ENCODE measurements at regions not wholly inside any gene's neighbourhood (a gene's known extent, or its start where the extent isn't known, plus 50 kb on each side); places are given as distances from the start of the nearest gene placed in this dataset.
"Not testable (repeated sequence)": the region's sequence is repeated elsewhere in the genome, so short reads cannot be mapped to it uniquely, and the experiment has no call there.

DNA sequence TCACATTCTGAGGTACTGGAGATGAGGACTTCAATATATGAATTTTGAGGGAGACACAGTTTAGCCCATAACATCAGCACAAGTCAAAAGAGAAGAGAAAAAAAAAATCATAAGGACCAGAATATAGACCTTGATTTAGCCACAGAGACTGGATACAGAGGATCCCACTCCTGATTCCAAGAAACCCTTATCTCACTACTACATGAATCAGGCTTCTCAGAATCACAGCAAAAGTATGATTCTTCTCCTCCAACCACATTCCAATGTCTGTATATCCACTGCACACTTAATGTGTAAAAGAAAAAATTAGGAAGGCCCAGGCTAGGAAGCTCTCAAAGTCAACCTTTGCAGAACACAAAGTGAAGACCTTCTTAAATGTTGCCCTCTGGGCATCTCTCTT lies 610.9 kb downstream of the DTWD2 start:
- Histone ChIP-seq H3K4me3 (ENCODE audit: low read depth, low read length) (no peak overlapping the region), H3K9me3 (ENCODE audit: control insufficient read depth, insufficient read depth, low read depth, low read length) (no peaks in the 10 kb centered on the region), H3K27me3 (ENCODE audit: control insufficient read depth, insufficient read depth, low read length) (no peaks in the 10 kb centered on the region), H3K27ac (ENCODE audit: low read depth, low read length) (no peak overlapping the region), H3K9ac (ENCODE audit: low read length) (no peak overlapping the region), H3K4me1 (ENCODE audit: control insufficient read depth, insufficient read depth, low read length) (no peaks in the 10 kb centered on the region), H3K36me3 (ENCODE audit: control insufficient read depth, insufficient read depth, low read length) (no peaks in the 10 kb centered on the region)

DNA sequence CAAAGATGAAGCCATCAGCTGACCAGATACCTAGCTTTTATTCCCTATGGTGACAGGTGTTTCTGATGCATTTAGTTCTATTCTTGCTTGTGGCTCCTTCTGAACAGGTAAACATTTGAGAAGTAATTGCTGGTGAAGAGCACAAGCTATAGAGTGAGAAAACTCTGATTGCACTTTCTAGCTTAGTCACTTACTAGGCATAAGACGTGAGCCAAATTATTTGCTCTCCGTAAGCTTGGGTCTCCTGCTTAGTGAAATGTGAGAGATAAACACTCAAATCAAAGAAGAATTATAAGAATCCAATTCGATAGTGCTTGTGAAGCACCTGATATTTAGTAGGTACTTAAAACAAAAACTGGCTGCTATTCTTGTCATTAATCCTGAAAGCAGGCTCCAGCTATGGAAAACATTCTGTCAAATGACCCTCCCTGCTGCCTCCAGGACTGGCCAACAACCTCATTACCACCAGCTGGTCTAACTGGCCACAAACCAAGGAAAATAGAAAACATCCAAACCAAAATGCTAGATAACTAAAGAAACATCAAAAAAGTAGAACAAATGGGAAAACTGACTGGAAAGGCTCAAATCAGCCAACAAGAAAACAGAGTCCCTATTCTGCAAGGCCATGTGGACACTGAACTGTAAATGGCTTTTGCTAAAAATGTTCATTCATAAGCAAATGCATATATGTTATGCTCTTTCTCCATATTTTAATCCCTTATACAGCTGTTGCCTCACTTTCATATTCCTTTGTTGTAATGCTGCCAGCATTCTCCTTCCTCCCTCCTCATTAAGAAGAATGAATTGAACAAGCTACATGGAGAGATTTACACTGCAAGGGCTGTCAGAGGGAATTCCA lies 616.1 kb downstream of the DTWD2 start:
- Histone ChIP-seq H3K27me3 (ENCODE audit: control insufficient read depth, insufficient read depth, low read length) (no peaks in the 10 kb centered on the region), H3K36me3 (ENCODE audit: control insufficient read depth, insufficient read depth, low read length) (no peaks in the 10 kb centered on the region), H3K27ac (ENCODE audit: low read depth, low read length) (no peak overlapping the region), H3K4me3 (ENCODE audit: low read depth, low read length) (no peak overlapping the region), H3K9me3 (ENCODE audit: control insufficient read depth, insufficient read depth, low read depth, low read length) (no peaks in the 10 kb centered on the region), H3K4me1 (ENCODE audit: control insufficient read depth, insufficient read depth, low read length) (no peaks in the 10 kb centered on the region), H3K9ac (ENCODE audit: low read length) (no peak overlapping the region)

- H3K4me1 ChIP-seq (ENCODE audit: control insufficient read depth, insufficient read depth, low read length) = no peaks in the 10 kb centered on the region
- H3K27me3 ChIP-seq (ENCODE audit: control insufficient read depth, insufficient read depth, low read length) = no peaks in the 10 kb centered on the region
- no peak overlapping the region for H3K4me3 ChIP-seq (ENCODE audit: low read depth, low read length)
- H3K9ac ChIP-seq (ENCODE audit: low read length) = no peak overlapping the region
- no peaks in the 10 kb centered on the region for H3K36me3 ChIP-seq (ENCODE audit: control insufficient read depth, insufficient read depth, low read length)
- 0 out of 2 replicates have a peak, but pooled peaks cover 2% of the 10 kb centered on the region for H3K9me3 ChIP-seq (ENCODE audit: control insufficient read depth, insufficient read depth, low read depth, low read length)
- no peak overlapping the region for H3K27ac ChIP-seq (ENCODE audit: low read depth, low read length)
Observed at GRCh38 chr5:118366429-118366828, 621.9 kb downstream of the DTWD2 start.

DNA sequence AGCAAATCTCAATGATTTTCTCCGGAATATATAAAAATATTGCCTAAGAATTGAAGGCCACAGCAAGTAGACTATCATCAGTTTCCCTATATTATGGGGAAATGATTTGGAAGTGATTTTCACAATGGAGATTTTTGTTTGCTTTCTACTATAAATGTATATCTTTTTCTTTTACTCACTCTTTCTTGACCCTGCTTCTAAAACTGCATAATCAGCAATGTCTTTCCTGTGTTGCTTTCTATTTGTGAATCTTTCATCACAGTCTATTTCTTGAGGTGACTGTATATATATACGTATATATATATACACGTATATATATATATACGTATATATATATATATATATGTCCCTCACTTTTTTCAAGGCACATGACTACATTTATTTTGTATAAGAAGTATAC lies 622.6 kb downstream of the DTWD2 start:
- H3K4me3 ChIP-seq (ENCODE audit: low read depth, low read length) = no peak overlapping the region
- no peaks in the 10 kb centered on the region for H3K4me1 ChIP-seq (ENCODE audit: control insufficient read depth, insufficient read depth, low read length)
- no peak overlapping the region for H3K27ac ChIP-seq (ENCODE audit: low read depth, low read length)
- H3K36me3 ChIP-seq (ENCODE audit: control insufficient read depth, insufficient read depth, low read length) = no peaks in the 10 kb centered on the region
- no peak overlapping the region for H3K9ac ChIP-seq (ENCODE audit: low read length)
- 0 out of 2 replicates have a peak, but pooled peaks cover 2% of the 10 kb centered on the region for H3K9me3 ChIP-seq (ENCODE audit: control insufficient read depth, insufficient read depth, low read depth, low read length)
- no peaks in the 10 kb centered on the region for H3K27me3 ChIP-seq (ENCODE audit: control insufficient read depth, insufficient read depth, low read length)

DNA sequence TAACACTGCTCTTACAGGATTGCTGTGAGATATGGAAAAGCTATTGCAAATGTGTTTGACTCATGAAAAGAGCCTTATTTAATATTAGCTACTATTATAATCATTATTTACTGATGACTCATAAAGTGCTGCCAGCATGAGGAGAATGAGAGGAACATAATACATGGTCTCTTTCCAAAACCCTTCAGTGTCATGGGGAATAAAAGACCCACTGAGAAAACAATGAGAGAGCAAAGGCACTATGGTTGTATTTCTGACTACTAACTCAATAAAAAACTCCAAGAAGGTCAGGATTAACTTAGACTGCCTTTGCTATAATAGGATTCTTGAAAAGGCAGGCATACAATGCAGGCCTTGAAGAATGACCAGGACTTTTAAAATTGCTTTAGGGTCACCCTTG lies 633.5 kb downstream of the DTWD2 start:
- H3K9me3 ChIP-seq (ENCODE audit: control insufficient read depth, insufficient read depth, low read depth, low read length) = no peaks in the 10 kb centered on the region
- H3K36me3 ChIP-seq (ENCODE audit: control insufficient read depth, insufficient read depth, low read length) = no peaks in the 10 kb centered on the region
- H3K4me3 ChIP-seq (ENCODE audit: low read depth, low read length) = no peak overlapping the region
- H3K27me3 ChIP-seq (ENCODE audit: control insufficient read depth, insufficient read depth, low read length) = no peaks in the 10 kb centered on the region
- no peak overlapping the region for H3K27ac ChIP-seq (ENCODE audit: low read depth, low read length)
- H3K4me1 ChIP-seq (ENCODE audit: control insufficient read depth, insufficient read depth, low read length) = no peaks in the 10 kb centered on the region
- no peak overlapping the region for H3K9ac ChIP-seq (ENCODE audit: low read length)

- Histone ChIP-seq H3K27me3 (ENCODE audit: control insufficient read depth, insufficient read depth, low read length) (no peaks in the 10 kb centered on the region), H3K4me3 (ENCODE audit: low read depth, low read length) (no peak overlapping the region), H3K4me1 (ENCODE audit: control insufficient read depth, insufficient read depth, low read length) (no peaks in the 10 kb centered on the region), H3K9me3 (ENCODE audit: control insufficient read depth, insufficient read depth, low read depth, low read length) (no peaks in the 10 kb centered on the region), H3K9ac (ENCODE audit: low read length) (no peak overlapping the region), H3K27ac (ENCODE audit: low read depth, low read length) (no peak overlapping the region), H3K36me3 (ENCODE audit: control insufficient read depth, insufficient read depth, low read length) (no peaks in the 10 kb centered on the region)
Observed at GRCh38 chr5:118353970-118354369, 634.4 kb downstream of the DTWD2 start.

DNA sequence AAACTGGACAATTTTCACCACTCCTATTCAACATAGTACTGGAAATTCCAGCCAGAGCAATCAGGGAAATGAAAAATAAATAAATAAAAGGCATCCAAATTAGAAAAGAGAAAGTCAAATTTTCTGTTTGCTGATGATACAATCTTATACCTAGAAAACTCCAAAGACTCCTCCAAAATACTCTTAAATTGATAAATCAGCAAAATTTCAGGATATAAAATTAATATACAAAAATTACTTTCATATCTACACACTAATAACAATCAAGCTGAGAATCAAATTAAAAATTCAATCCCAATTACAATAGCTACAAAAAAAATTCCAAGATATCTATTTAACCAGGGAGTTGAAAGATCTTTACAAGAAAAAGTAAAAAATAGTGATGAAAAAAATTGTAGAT lies 651.9 kb downstream of the DTWD2 start:
- Histone ChIP-seq H3K27ac (ENCODE audit: low read depth, low read length) (no peak overlapping the region), H3K4me1 (ENCODE audit: control insufficient read depth, insufficient read depth, low read length) (no peaks in the 10 kb centered on the region)

DNA sequence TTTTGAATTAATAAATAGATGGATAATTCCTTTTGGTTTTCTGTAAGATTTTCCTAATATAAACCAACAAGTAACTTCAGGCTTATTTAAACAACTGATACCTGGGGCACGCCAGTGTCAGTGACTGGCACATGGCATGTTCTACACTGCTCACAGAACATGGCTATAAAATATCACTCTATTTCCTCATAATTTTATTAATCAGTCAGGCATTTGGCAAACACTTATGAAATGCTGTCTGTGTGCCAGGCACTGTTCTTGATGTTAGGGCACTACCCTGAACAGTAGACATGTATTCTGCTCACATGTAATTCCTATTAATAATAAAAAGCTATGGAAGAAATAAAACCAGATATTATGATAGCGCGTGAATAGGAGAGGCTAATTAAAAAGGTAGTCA lies 661.0 kb downstream of the DTWD2 start:
- Histone ChIP-seq H3K27ac (ENCODE audit: low read depth, low read length) (no peak overlapping the region), H3K9ac (ENCODE audit: low read length) (no peak overlapping the region), H3K36me3 (ENCODE audit: control insufficient read depth, insufficient read depth, low read length) (no peaks in the 10 kb centered on the region), H3K9me3 (ENCODE audit: control insufficient read depth, insufficient read depth, low read depth, low read length) (peaks cover 8% of the 10 kb centered on the region), H3K4me3 (ENCODE audit: low read depth, low read length) (no peak overlapping the region), H3K27me3 (ENCODE audit: control insufficient read depth, insufficient read depth, low read length) (no peaks in the 10 kb centered on the region), H3K4me1 (ENCODE audit: control insufficient read depth, insufficient read depth, low read length) (no peaks in the 10 kb centered on the region)

More for the DNA sequence above, 651.9 kb downstream of the DTWD2 start:
- no peaks in the 10 kb centered on the region for H3K27me3 ChIP-seq (ENCODE audit: control insufficient read depth, insufficient read depth, low read length)
- no peaks in the 10 kb centered on the region for H3K9me3 ChIP-seq (ENCODE audit: control insufficient read depth, insufficient read depth, low read depth, low read length)
- H3K36me3 ChIP-seq (ENCODE audit: control insufficient read depth, insufficient read depth, low read length) = no peaks in the 10 kb centered on the region
- H3K9ac ChIP-seq (ENCODE audit: low read length) = no peak overlapping the region
- no peak overlapping the region for H3K4me3 ChIP-seq (ENCODE audit: low read depth, low read length)

- Histone ChIP-seq H3K9ac (ENCODE audit: low read length) (no peak overlapping the region), H3K9me3 (ENCODE audit: control insufficient read depth, insufficient read depth, low read depth, low read length) (peaks cover 15% of the 10 kb centered on the region), H3K27me3 (ENCODE audit: control insufficient read depth, insufficient read depth, low read length) (no peaks in the 10 kb centered on the region), H3K4me1 (ENCODE audit: control insufficient read depth, insufficient read depth, low read length) (no peaks in the 10 kb centered on the region), H3K27ac (ENCODE audit: low read depth, low read length) (no peak overlapping the region), H3K36me3 (ENCODE audit: control insufficient read depth, insufficient read depth, low read length) (no peaks in the 10 kb centered on the region), H3K4me3 (ENCODE audit: low read depth, low read length) (no peak overlapping the region)
Observed at GRCh38 chr5:118326481-118327045, 661.8 kb downstream of the DTWD2 start.

- H3K4me1 ChIP-seq (ENCODE audit: control insufficient read depth, insufficient read depth, low read length) = no peaks in the 10 kb centered on the region
- H3K9ac ChIP-seq (ENCODE audit: low read length) = no peak overlapping the region
- H3K27me3 ChIP-seq (ENCODE audit: control insufficient read depth, insufficient read depth, low read length) = no peaks in the 10 kb centered on the region
- no peak overlapping the region for H3K27ac ChIP-seq (ENCODE audit: low read depth, low read length)
- no peak overlapping the region for H3K4me3 ChIP-seq (ENCODE audit: low read depth, low read length)
- no peaks in the 10 kb centered on the region for H3K36me3 ChIP-seq (ENCODE audit: control insufficient read depth, insufficient read depth, low read length)
- peaks cover 15% of the 10 kb centered on the region for H3K9me3 ChIP-seq (ENCODE audit: control insufficient read depth, insufficient read depth, low read depth, low read length)
Observed at GRCh38 chr5:118325931-118326330, 662.4 kb downstream of the DTWD2 start.

DNA sequence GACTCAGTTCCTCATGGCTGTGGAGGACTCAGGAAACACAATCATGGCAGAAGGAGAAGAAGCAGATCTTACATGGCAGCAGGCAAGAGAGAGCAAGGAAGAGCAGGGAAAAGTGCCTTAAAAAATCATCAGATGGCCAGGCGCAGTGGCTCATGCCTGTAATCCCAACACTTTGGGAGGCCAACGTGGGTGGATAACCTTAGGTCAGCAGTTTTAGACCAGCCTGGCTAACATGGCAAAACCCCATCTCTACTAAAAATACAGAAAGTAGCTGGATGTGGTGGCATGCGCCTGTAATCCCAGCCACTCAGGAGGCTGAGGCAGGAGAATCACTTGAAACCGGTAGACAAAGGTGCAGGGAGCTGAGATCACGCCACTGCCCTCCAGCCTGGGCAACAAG lies 664.6 kb downstream of the DTWD2 start:
- not testable (repeated sequence) for H3K4me3 ChIP-seq (ENCODE audit: low read depth, low read length); H3K4me1 ChIP-seq (ENCODE audit: control insufficient read depth, insufficient read depth, low read length); H3K27ac ChIP-seq (ENCODE audit: low read depth, low read length); H3K36me3 ChIP-seq (ENCODE audit: control insufficient read depth, insufficient read depth, low read length); H3K27me3 ChIP-seq (ENCODE audit: control insufficient read depth, insufficient read depth, low read length); H3K9ac ChIP-seq (ENCODE audit: low read length)
- H3K9me3 ChIP-seq (ENCODE audit: control insufficient read depth, insufficient read depth, low read depth, low read length) = peaks cover 15% of the 10 kb centered on the region
